ENCODE measurements at regions not wholly inside any gene's neighbourhood (a gene's known extent, or its start where the extent isn't known, plus 50 kb on each side); places are given as distances from the start of the nearest gene placed in this dataset.

- Histone ChIP-seq H3K4me1 (ENCODE audit: control insufficient read depth in 1 of 2, insufficient read depth in 2 of 2, low read length in 2 of 2) (no peaks in the 10 kb centered on the region), H3K9ac (ENCODE audit: low read length) (no peak overlapping the region), H3K27me3 (ENCODE audit: insufficient read depth, low read length) (peaks cover 5% of the 10 kb centered on the region; the same call in 1 of the 2 replicates), H3K9me2 (ENCODE audit: insufficient read depth) (no peaks in the 10 kb centered on the region), H2AFZ (ENCODE audit: low read depth, low read length, poor library complexity, severe bottlenecking) (no peak overlapping the region), H3K4me2 (ENCODE audit: low read length) (no peak overlapping the region), H3K36me3 (ENCODE audit: control insufficient read depth in 1 of 2, insufficient read depth in 2 of 2, low read length in 2 of 2) (no peaks in the 10 kb centered on the region), H3K9me3 (ENCODE audit: control insufficient read depth in 1 of 2, insufficient read depth in 1 of 2, low read depth in 1 of 2, low read length in 2 of 2) (no peaks in the 10 kb centered on the region; a peak in 2 of 4 replicates), H3K4me3 (replicated peaks in 1 of 2; ENCODE audit: low read depth in 1 of 2, low read length in 2 of 2) (no peak overlapping the region), H4K20me1 (ENCODE audit: insufficient read depth) (no peaks in the 10 kb centered on the region), H3K27ac (ENCODE audit: low read depth, low read length) (no peak overlapping the region), H3K79me2 (ENCODE audit: insufficient read depth, low read length) (no peaks in the 10 kb centered on the region)
- no TSS peak for BruUV-seq (replicated peaks)
- ATAC-seq (no peak), DNase-seq (ENCODE audit: low read depth, low spot score) (no peak)
- ChIA-PET CTCF (no interaction called here), POLR2A (no interaction called here), RAD21 (ENCODE audit: low non-redundant PET in 1 of 2, low total read pairs in 2 of 2, uncharacterized antibody in 2 of 2, unreplicated experiment in 2 of 2) (no interaction called here)
- no peak for TF ChIP-seq SIN3A (IDR thresholded peaks at IDR 0.05; ENCODE audit: low read depth)
- TF ChIP-seq, protein P1, sequence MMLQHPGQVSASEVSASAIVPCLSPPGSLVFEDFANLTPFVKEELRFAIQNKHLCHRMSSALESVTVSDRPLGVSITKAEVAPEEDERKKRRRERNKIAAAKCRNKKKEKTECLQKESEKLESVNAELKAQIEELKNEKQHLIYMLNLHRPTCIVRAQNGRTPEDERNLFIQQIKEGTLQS (IDR thresholded peaks at IDR 0.05), result no peak
- TF ChIP-seq JUND (IDR thresholded peaks at IDR 0.05), result no peak
- TF ChIP-seq, protein P2, sequence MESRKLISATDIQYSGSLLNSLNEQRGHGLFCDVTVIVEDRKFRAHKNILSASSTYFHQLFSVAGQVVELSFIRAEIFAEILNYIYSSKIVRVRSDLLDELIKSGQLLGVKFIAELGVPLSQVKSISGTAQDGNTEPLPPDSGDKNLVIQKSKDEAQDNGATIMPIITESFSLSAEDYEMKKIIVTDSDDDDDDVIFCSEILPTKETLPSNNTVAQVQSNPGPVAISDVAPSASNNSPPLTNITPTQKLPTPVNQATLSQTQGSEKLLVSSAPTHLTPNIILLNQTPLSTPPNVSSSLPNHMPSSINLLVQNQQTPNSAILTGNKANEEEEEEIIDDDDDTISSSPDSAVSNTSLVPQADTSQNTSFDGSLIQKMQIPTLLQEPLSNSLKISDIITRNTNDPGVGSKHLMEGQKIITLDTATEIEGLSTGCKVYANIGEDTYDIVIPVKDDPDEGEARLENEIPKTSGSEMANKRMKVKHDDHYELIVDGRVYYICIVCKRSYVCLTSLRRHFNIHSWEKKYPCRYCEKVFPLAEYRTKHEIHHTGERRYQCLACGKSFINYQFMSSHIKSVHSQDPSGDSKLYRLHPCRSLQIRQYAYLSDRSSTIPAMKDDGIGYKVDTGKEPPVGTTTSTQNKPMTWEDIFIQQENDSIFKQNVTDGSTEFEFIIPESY (IDR thresholded peaks at IDR 0.05; ENCODE audit: extremely low read depth, insufficient replicate concordance, low read length), result no peak
- TF ChIP-seq ZFX (IDR thresholded peaks at IDR 0.05), result no peak
- no peak for TF ChIP-seq CEBPB (IDR thresholded peaks at IDR 0.05; ENCODE audit: low read depth)
- no peak for TF ChIP-seq EZH2 (IDR thresholded peaks at IDR 0.05)
- no peak for TF ChIP-seq CTCF (IDR thresholded peaks at IDR 0.05 in 2 of 3, conservative IDR thresholded peaks at IDR 0.05 in 1 of 3; ENCODE audit: borderline replicate concordance in 1 of 3, insufficient read depth in 1 of 3, low read depth in 2 of 3, low read length in 2 of 3)
- TF ChIP-seq EGR1 (IDR thresholded peaks at IDR 0.05; ENCODE audit: low read depth), result no peak
- no peak for TF ChIP-seq YY1 (IDR thresholded peaks at IDR 0.05; ENCODE audit: extremely low read depth, insufficient replicate concordance, low read depth, low read length)
- TF ChIP-seq MAX (IDR thresholded peaks at IDR 0.05), result no peak
- intact Hi-C loops (cut with micrococcal nuclease), result no loop called here
Measured at GRCh38 chr10:129025787-129026186, 441.3 kb upstream of the MGMT start.
